Neural progenitor cell (in vitro differentiated cells): ENCODE measurements at regions not wholly inside any gene's neighbourhood (a gene's known extent, or its start where the extent isn't known, plus 50 kb on each side); places are given as distances from the start of the nearest gene placed in this dataset.
A peak's percentile ranks its signal among the peaks of the same experiment; 100 is the strongest.

Source experiments
- DNase-seq: peaks from one replicate; pipeline ENCODE4 v3.0.0-alpha.2; 2016; ENCODE audit warnings: low spot score
- H2AFZ ChIP-seq: fragments of 200-600 bp; sonication (generic); replicated peaks from 2 replicates; pipeline ENCODE4 v1.6.1; 2016; ENCODE audit warnings: antibody characterized with exemption
- H3F3A ChIP-seq: fragments of 200-600 bp; sonication (generic); 2 replicates; pipeline ENCODE4 v1.6.1; 2016; ENCODE audit warnings: antibody characterized with exemption, low read depth
- H3K27ac ChIP-seq: fragments of 200-600 bp; sonication (generic); 2 replicates; pipeline ENCODE4 v1.5.1; 2016; ENCODE audit warnings: mild to moderate bottlenecking
- H3K27me3 ChIP-seq: fragments of 200-600 bp; sonication (generic); 2 replicates; pipeline ENCODE4 v1.6.1; 2016; ENCODE audit warnings: mild to moderate bottlenecking, moderate library complexity
- H3K36me3 ChIP-seq: fragments of 200-600 bp; sonication (generic); 2 replicates; pipeline ENCODE4 v1.5.1; 2016
- H3K4me1 ChIP-seq: fragments of 200-600 bp; sonication (generic); 2 replicates; pipeline ENCODE4 v1.6.1; 2016; ENCODE audit warnings: mixed run types
- H3K4me2 ChIP-seq: fragments of 200-600 bp; sonication (generic); 2 replicates; pipeline ENCODE4 v1.6.1; 2016
- H3K4me3 ChIP-seq: fragments of 200-600 bp; sonication (generic); 2 replicates; pipeline ENCODE4 v1.5.1; 2016
- H3K79me2 ChIP-seq: fragments of 200-600 bp; sonication (generic); 2 replicates; pipeline ENCODE4 v1.6.1; 2016; ENCODE audit warnings: low read depth
- H3K9ac ChIP-seq: fragments of 200-600 bp; sonication (generic); 2 replicates; pipeline ENCODE4 v1.6.1; 2016
- H3K9me3 ChIP-seq: fragments of 200-600 bp; sonication (generic); 2 replicates; pipeline ENCODE4 v1.5.1; 2016; ENCODE audit warnings: low read depth
- H4K20me1 ChIP-seq: fragments of 200-600 bp; sonication (generic); 2 replicates; pipeline ENCODE4 v1.6.1; 2016; ENCODE audit warnings: low read depth
- H3K27ac Mint-ChIP-seq: 3 replicates; pipeline ENCODE4 v1.8.0; 2021; ENCODE audit warnings: mixed read lengths
- H3K27me3 Mint-ChIP-seq: 2 replicates; pipeline ENCODE4 v1.8.0; 2022; ENCODE audit warnings: low read depth, mild to moderate bottlenecking, inconsistent platforms, moderate library complexity, mixed read lengths; ENCODE audit not compliant: insufficient read depth
- H3K36me3 Mint-ChIP-seq: 3 replicates; pipeline ENCODE4 v1.8.0; 2021; ENCODE audit warnings: mixed read lengths
- H3K4me1 Mint-ChIP-seq: 3 replicates; pipeline ENCODE4 v1.8.0; 2021; ENCODE audit warnings: mixed read lengths
- H3K4me3 Mint-ChIP-seq: 3 replicates; pipeline ENCODE4 v1.8.0; 2021; ENCODE audit warnings: mild to moderate bottlenecking, moderate library complexity, mixed read lengths
- H3K9me3 Mint-ChIP-seq: 3 replicates; pipeline ENCODE4 v1.8.0; 2020; ENCODE audit warnings: mixed read lengths
- CTCF ChIP-seq: fragments of 200-600 bp; sonication (generic); IDR thresholded peaks from 2 replicates; pipeline ENCODE4 v1.5.1; 2017; ENCODE audit warnings: antibody characterized with exemption, mild to moderate bottlenecking
- EZH2 ChIP-seq: fragments of 200-600 bp; sonication (generic); IDR thresholded peaks from 2 replicates; pipeline ENCODE4 v1.6.1; 2017; ENCODE audit warnings: antibody characterized with exemption, mild to moderate bottlenecking, moderate library complexity
- EZH2phosphoT487 ChIP-seq: fragments of 200-600 bp; sonication (generic); IDR thresholded peaks from 2 replicates; pipeline ENCODE4 v1.6.1; 2017; ENCODE audit warnings: antibody characterized with exemption

- H3K27ac Mint-ChIP-seq: no peak overlapping the region
Observed at GRCh38 chr12:17456486-17456885, 633.5 kb downstream of the RERGL start.

GRCh38 chr12:17438141-17438540 is 651.9 kb downstream of the RERGL start:
- Mint-ChIP-seq H3K4me1 (peaks cover 2% of the 10 kb centered on the region), H3K27ac (no peak overlapping the region), H3K36me3 (no peaks in the 10 kb centered on the region), H3K4me3 (no peak overlapping the region), H3K27me3 (no peaks in the 10 kb centered on the region), H3K9me3 (peaks cover 5% of the 10 kb centered on the region)
- Histone ChIP-seq H2AFZ (no peak overlapping the region), H3K4me2 (no peak overlapping the region), H3K27me3 (no peaks in the 10 kb centered on the region), H3K4me3 (no peak overlapping the region), H3K4me1 (no peaks in the 10 kb centered on the region), H3K79me2 (no peaks in the 10 kb centered on the region), H3K9ac (no peak overlapping the region), H4K20me1 (no peaks in the 10 kb centered on the region), H3F3A (no peaks in the 10 kb centered on the region), H3K27ac (no peak overlapping the region), H3K9me3 (no peaks in the 10 kb centered on the region), H3K36me3 (no peaks in the 10 kb centered on the region)
- TF ChIP-seq EZH2phosphoT487: no peak
- no peak for TF ChIP-seq CTCF
- no peak for TF ChIP-seq EZH2
- no peak for DNase-seq

More at GRCh38 chr12:17456486-17456885, 633.5 kb downstream of the RERGL start:
- peak overlapping the region; percentile 74 for H2AFZ ChIP-seq
- no peaks in the 10 kb centered on the region for H3K36me3 ChIP-seq
- H3K4me1 Mint-ChIP-seq: peaks cover 4% of the 10 kb centered on the region
- no peak overlapping the region for H3K4me2 ChIP-seq
- DNase-seq: no peak
- H3K4me1 ChIP-seq: peaks cover 7% of the 10 kb centered on the region
- no peaks in the 10 kb centered on the region for H3K79me2 ChIP-seq
- TF ChIP-seq EZH2 (no peak), EZH2phosphoT487 (no peak), CTCF (no peak)
- no peaks in the 10 kb centered on the region for H3K27me3 Mint-ChIP-seq
- no peaks in the 10 kb centered on the region for H3F3A ChIP-seq
- H3K27ac ChIP-seq: no peak overlapping the region
- H3K27me3 ChIP-seq: no peaks in the 10 kb centered on the region
- H3K9ac ChIP-seq: no peak overlapping the region
- H3K9me3 Mint-ChIP-seq: no peaks in the 10 kb centered on the region
- H3K4me3 ChIP-seq: no peak overlapping the region
- no peaks in the 10 kb centered on the region for H3K9me3 ChIP-seq
- no peaks in the 10 kb centered on the region for H3K36me3 Mint-ChIP-seq
- no peaks in the 10 kb centered on the region for H4K20me1 ChIP-seq
- no peak overlapping the region for H3K4me3 Mint-ChIP-seq

- Histone ChIP-seq H3K4me1 (no peaks in the 10 kb centered on the region), H3K9me3 (no peaks in the 10 kb centered on the region), H3K4me3 (no peak overlapping the region), H3K4me2 (no peak overlapping the region), H3K27me3 (no peaks in the 10 kb centered on the region), H2AFZ (no peak overlapping the region), H3K27ac (no peak overlapping the region), H3K9ac (no peak overlapping the region), H3K79me2 (no peaks in the 10 kb centered on the region), H3K36me3 (no peaks in the 10 kb centered on the region), H4K20me1 (no peaks in the 10 kb centered on the region), H3F3A (no peaks in the 10 kb centered on the region)
- no peak for DNase-seq
- H3K4me1 Mint-ChIP-seq: no peaks in the 10 kb centered on the region
- no peak overlapping the region for H3K4me3 Mint-ChIP-seq
- TF ChIP-seq CTCF: no peak
- no peak for TF ChIP-seq EZH2
- no peak for TF ChIP-seq EZH2phosphoT487
- peaks cover 4% of the 10 kb centered on the region for H3K27me3 Mint-ChIP-seq
- H3K36me3 Mint-ChIP-seq: no peaks in the 10 kb centered on the region
- peaks cover 5% of the 10 kb centered on the region for H3K9me3 Mint-ChIP-seq
- no peak overlapping the region for H3K27ac Mint-ChIP-seq
Observed at GRCh38 chr12:17416748-17417147, 673.2 kb downstream of the RERGL start.
